ENCODE measurements at regions not wholly inside any gene's neighbourhood (a gene's known extent, or its start where the extent isn't known, plus 50 kb on each side); places are given as distances from the start of the nearest gene placed in this dataset.

- DNase-seq (ENCODE audit: low read depth, low spot score) = no peak
These were observed 269.0 kb upstream of the TPM1 start for GRCh38 chr15:62773369-62774165.

- DNase-seq (ENCODE audit: low read depth, low spot score) = no peak
These were observed 266.6 kb upstream of the TPM1 start for GRCh38 chr15:62775932-62776331.

GRCh38 chr15:62777671-62778070, 264.9 kb upstream of the TPM1 start:
- DNase-seq (ENCODE audit: low read depth, low spot score) = no peak

DNA sequence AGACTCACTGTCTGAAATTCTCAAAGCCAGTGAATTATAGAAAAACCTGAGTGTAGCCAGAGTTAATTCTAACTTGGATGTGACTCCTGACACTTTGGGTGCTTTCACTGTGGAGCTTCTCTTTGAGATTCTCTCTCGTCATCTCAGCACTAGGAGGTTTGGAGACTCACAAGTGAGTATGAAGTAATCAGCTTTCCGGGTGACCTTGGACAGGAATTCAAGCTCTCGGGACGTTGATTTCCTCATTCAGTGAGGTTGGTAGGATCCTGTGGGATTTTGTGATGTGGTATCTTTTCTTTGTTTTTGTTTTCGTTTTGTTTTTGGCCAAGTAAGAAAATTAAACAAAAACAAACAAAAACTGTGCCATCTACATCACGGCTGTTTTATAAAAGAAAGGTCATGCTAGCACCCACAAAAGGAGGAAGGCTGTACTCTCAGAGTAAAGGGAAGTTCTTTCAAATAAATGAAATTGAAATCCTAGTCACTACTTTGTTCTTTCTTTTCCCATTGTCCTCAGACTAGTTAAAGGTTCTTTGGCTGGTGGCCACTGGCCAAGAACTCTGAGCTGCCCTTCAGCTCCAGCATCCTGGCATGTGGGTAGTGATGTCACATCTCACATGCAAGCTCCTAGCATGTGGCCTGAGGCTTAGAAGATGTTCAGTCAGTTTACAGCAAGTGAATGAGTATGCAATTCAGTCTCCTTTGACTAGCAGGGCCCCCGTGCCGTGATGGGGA, 263.3 kb upstream of the TPM1 start:
- DNase-seq (ENCODE audit: low read depth, low spot score) = no peak

- no peak for DNase-seq (ENCODE audit: low read depth, low spot score)
These were observed 262.6 kb upstream of the TPM1 start for GRCh38 chr15:62779899-62780298.

- DNase-seq (ENCODE audit: low read depth, low spot score) = peak; percentile 77
These were observed 261.5 kb upstream of the TPM1 start for GRCh38 chr15:62781081-62781497.

GRCh38 chr15:62782071-62782841, 260.3 kb upstream of the TPM1 start:
- DNase-seq (ENCODE audit: low read depth, low spot score) = peak; percentile 76

- no peak for DNase-seq (ENCODE audit: low read depth, low spot score)
These were observed 259.7 kb upstream of the TPM1 start for GRCh38 chr15:62782896-62783295.

DNA sequence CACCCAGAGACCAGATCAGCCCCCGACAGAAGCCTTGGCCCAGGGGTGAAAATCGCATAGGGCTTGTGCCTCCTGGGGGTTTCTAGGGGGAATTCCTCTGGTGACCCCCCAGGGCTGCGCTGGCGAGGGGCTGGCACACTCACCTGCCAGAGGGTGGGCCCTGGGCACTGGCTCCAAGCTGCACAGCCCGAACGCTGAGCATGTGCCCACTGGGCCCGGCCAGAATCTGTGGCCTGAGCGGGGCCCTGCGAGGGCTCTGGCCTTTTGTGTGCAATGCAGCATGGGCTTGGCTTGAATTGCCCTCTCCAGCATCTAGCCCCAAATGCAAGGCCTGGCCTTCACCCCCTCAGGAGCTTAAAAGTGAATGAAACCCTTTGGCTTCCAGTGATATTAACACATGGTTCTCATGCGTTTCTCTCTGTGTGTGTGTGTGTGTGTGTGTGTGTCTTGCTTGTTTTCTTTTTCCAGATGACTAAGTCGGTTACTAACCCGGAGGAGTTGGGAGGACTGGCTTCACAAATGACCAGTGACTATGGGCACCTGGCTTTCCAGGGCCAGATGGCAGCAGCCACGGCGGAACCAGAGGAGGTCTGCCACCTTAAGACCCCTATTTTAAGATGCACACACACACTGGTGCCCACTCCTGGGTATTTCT, 259.1 kb upstream of the TPM1 start:
- no peak for DNase-seq (ENCODE audit: low read depth, low spot score)

- DNase-seq (ENCODE audit: low read depth, low spot score) = no peak
These were observed 256.4 kb upstream of the TPM1 start for GRCh38 chr15:62785881-62786828.

- DNase-seq (ENCODE audit: low read depth, low spot score) = no peak
These were observed 255.1 kb upstream of the TPM1 start for GRCh38 chr15:62787401-62787800.

GRCh38 chr15:62788224-62788623, 254.3 kb upstream of the TPM1 start:
- no peak for DNase-seq (ENCODE audit: low read depth, low spot score)

DNA sequence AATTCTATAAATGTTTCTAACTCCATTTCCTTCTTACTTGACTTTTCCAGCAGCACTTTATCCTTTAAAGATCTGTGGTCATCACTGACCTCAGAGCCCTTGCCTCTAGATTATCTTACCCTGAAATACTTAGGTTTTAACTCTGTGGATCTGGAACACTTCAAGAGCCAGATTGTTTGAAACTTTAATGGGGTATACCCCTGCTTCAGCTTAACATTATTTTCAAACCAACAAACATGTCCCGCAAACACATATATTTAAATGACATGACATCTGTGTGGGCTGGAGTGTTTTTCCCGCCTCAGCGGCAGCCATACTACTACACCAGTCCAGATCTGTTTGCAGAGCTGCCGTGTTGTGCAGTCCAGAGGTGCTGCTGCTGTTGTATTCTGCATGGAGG, 252.0 kb upstream of the TPM1 start:
- no peak for DNase-seq (ENCODE audit: low read depth, low spot score)

- no peak for DNase-seq (ENCODE audit: low read depth, low spot score)
These were observed 250.9 kb upstream of the TPM1 start for GRCh38 chr15:62791694-62792093.

- DNase-seq (ENCODE audit: low read depth, low spot score) = peak; percentile 61
These were observed 249.4 kb upstream of the TPM1 start for GRCh38 chr15:62792986-62793751.

- no peak for DNase-seq (ENCODE audit: low read depth, low spot score)
These were observed 248.8 kb upstream of the TPM1 start for GRCh38 chr15:62793752-62794144.

GRCh38 chr15:62795171-62795570, 247.4 kb upstream of the TPM1 start:
- no peak for DNase-seq (ENCODE audit: low read depth, low spot score)

- no peak for DNase-seq (ENCODE audit: low read depth, low spot score)
These were observed 246.5 kb upstream of the TPM1 start for GRCh38 chr15:62795700-62796695.

- DNase-seq (ENCODE audit: low read depth, low spot score) = no peak
These were observed 245.4 kb upstream of the TPM1 start for GRCh38 chr15:62797171-62797570.
